Hematopoietic multipotent progenitor cell treated with erythropoietin and hydrocortisone succinate and interleukin-3 and kit ligand, for 6 days (in vitro differentiated cells): ENCODE measurements at regions not wholly inside any gene's neighbourhood (a gene's known extent, or its start where the extent isn't known, plus 50 kb on each side); places are given as distances from the start of the nearest gene placed in this dataset.

Experiments
- DNase-seq: peaks from one replicate; pipeline ENCODE4 v3.0.0-alpha.2; 2015

- no peak for DNase-seq
Measured at GRCh38 chr11:82365351-82365750, 368.3 kb downstream of the FAM181B start.

- no peak for DNase-seq
Measured at GRCh38 chr11:82356316-82356715, 377.3 kb downstream of the FAM181B start.

GRCh38 chr11:82355313-82355823 lies 378.3 kb downstream of the FAM181B start:
- DNase-seq: no peak

- no peak for DNase-seq
Measured at GRCh38 chr11:82326853-82327252, 406.8 kb downstream of the FAM181B start.

- DNase-seq: no peak
Measured at GRCh38 chr11:82321206-82321605, 412.5 kb downstream of the FAM181B start.

GRCh38 chr11:82315093-82315492 lies 418.6 kb downstream of the FAM181B start:
- DNase-seq: peak; percentile 27

GRCh38 chr11:82308979-82309378 lies 424.7 kb downstream of the FAM181B start:
- DNase-seq: no peak

GRCh38 chr11:82305123-82305522 lies 428.5 kb downstream of the FAM181B start:
- no peak for DNase-seq

GRCh38 chr11:82303671-82304070 lies 430.0 kb downstream of the FAM181B start:
- no peak for DNase-seq

GRCh38 chr11:82288471-82288870 lies 445.2 kb downstream of the FAM181B start:
- DNase-seq: no peak

- DNase-seq: no peak
Measured at GRCh38 chr11:82270870-82271269, 462.8 kb downstream of the FAM181B start.

GRCh38 chr11:82268627-82269026 lies 465.0 kb downstream of the FAM181B start:
- DNase-seq: no peak

- DNase-seq: no peak
Measured at GRCh38 chr11:82267186-82267585, 466.5 kb downstream of the FAM181B start.

GRCh38 chr11:82261367-82261766 lies 472.3 kb downstream of the FAM181B start:
- no peak for DNase-seq

- DNase-seq: no peak
Measured at GRCh38 chr11:82250047-82250446, 483.6 kb downstream of the FAM181B start.

GRCh38 chr11:82246926-82247325 lies 486.7 kb downstream of the FAM181B start:
- DNase-seq: no peak

GRCh38 chr11:82239498-82239897 lies 494.2 kb downstream of the FAM181B start:
- DNase-seq: no peak

- no peak for DNase-seq
Measured at GRCh38 chr11:82234256-82234655, 499.4 kb downstream of the FAM181B start.

GRCh38 chr11:82233201-82233600 lies 500.5 kb downstream of the FAM181B start:
- DNase-seq: no peak

GRCh38 chr11:82229341-82229740 lies 504.3 kb downstream of the FAM181B start:
- peak; percentile 49 for DNase-seq

GRCh38 chr11:82225930-82226329 lies 507.7 kb downstream of the FAM181B start:
- DNase-seq: no peak

GRCh38 chr11:82225502-82225901 lies 508.2 kb downstream of the FAM181B start:
- DNase-seq: no peak

- DNase-seq: no peak
Measured at GRCh38 chr11:82216927-82217570, 516.6 kb downstream of the FAM181B start.

GRCh38 chr11:82210011-82210410 lies 523.7 kb downstream of the FAM181B start:
- no peak for DNase-seq

GRCh38 chr11:82195283-82195682 lies 538.4 kb downstream of the FAM181B start:
- no peak for DNase-seq
